ENCODE measurements at regions not wholly inside any gene's neighbourhood (a gene's known extent, or its start where the extent isn't known, plus 50 kb on each side); places are given as distances from the start of the nearest gene placed in this dataset.

DNA sequence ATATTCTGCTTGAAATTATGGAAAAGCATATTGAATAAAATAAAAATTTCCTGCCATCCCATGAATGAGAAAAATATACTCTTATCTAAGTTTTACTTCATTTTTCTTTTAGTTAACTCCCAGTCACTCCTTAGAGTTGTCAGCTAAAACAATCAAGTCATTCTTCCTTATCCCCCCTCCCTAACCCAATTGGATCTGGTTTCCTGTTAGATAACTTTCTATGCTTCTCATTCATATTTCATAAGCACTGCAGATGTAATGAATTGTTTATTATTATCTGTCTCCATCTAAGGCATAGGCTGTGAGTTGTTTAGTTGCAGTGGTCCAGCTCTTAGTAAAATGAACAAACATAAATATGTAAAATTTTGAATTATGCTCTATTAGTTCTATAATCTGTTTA, 244.0 kb upstream of the GCFC2 start:
- TF ChIP-seq ELF1 (IDR thresholded peaks at IDR 0.05) (no peak), RFX5 (IDR thresholded peaks at IDR 0.05; ENCODE audit: low read length) (no peak), USF2 (IDR thresholded peaks at IDR 0.05; ENCODE audit: borderline replicate concordance, low read depth, low read length) (no peak), EP300 (IDR thresholded peaks at IDR 0.05; ENCODE audit: borderline replicate concordance in 1 of 2, low read depth in 1 of 2, low read length in 1 of 2) (no peak), SMC3 (IDR thresholded peaks at IDR 0.05; ENCODE audit: low read depth, low read length) (no peak), GABPA (IDR thresholded peaks at IDR 0.05; ENCODE audit: low read depth) (no peak), ZBTB33 (IDR thresholded peaks at IDR 0.05; ENCODE audit: borderline replicate concordance, low read depth) (no peak)
- TF ChIP-seq, protein P1, sequence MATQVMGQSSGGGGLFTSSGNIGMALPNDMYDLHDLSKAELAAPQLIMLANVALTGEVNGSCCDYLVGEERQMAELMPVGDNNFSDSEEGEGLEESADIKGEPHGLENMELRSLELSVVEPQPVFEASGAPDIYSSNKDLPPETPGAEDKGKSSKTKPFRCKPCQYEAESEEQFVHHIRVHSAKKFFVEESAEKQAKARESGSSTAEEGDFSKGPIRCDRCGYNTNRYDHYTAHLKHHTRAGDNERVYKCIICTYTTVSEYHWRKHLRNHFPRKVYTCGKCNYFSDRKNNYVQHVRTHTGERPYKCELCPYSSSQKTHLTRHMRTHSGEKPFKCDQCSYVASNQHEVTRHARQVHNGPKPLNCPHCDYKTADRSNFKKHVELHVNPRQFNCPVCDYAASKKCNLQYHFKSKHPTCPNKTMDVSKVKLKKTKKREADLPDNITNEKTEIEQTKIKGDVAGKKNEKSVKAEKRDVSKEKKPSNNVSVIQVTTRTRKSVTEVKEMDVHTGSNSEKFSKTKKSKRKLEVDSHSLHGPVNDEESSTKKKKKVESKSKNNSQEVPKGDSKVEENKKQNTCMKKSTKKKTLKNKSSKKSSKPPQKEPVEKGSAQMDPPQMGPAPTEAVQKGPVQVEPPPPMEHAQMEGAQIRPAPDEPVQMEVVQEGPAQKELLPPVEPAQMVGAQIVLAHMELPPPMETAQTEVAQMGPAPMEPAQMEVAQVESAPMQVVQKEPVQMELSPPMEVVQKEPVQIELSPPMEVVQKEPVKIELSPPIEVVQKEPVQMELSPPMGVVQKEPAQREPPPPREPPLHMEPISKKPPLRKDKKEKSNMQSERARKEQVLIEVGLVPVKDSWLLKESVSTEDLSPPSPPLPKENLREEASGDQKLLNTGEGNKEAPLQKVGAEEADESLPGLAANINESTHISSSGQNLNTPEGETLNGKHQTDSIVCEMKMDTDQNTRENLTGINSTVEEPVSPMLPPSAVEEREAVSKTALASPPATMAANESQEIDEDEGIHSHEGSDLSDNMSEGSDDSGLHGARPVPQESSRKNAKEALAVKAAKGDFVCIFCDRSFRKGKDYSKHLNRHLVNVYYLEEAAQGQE (IDR thresholded peaks at IDR 0.05; ENCODE audit: low read depth, low read length) = no peak

GRCh38 chr2:75952173-75952572, 241.5 kb upstream of the GCFC2 start:
- 16% methylated on average over 1 of the region's 1 CpG for WGBS (ENCODE audit: low lambda C conversion rate)
- POLR2A ChIA-PET = no interaction called here

More for the DNA sequence above, 244.0 kb upstream of the GCFC2 start:
- Histone ChIP-seq H3K27me3 (ENCODE audit: insufficient read depth) (no peaks in the 10 kb centered on the region), H3K79me2 (ENCODE audit: insufficient read depth) (no peaks in the 10 kb centered on the region), H3K27ac (ENCODE audit: low read depth in 2 of 2, low read length in 1 of 2) (no peak overlapping the region), H3F3A (replicated peaks; ENCODE audit: insufficient read depth) (no peaks in the 10 kb centered on the region), H3K4me3 (ENCODE audit: low read depth in 2 of 2, low read length in 1 of 2) (no peak overlapping the region), H3K4me2 (no peak overlapping the region), H3K36me3 (replicated peaks in 1 of 2; ENCODE audit: control insufficient read depth in 1 of 2, insufficient read depth in 2 of 2, low read length in 1 of 2) (no peaks in the 10 kb centered on the region), H3K9me3 (no peaks in the 10 kb centered on the region), H3K9ac (no peak overlapping the region), H2AFZ (ENCODE audit: low read depth) (no peak overlapping the region), H3K9me2 (no peaks in the 10 kb centered on the region), H4K20me1 (ENCODE audit: insufficient read depth) (no peaks in the 10 kb centered on the region), H3K4me1 (ENCODE audit: control insufficient read depth in 1 of 2, insufficient read depth in 2 of 2, low read depth in 1 of 2, low read length in 1 of 2) (no peaks in the 10 kb centered on the region)
- POLR2A ChIA-PET = no interaction called here
- no peak for DNase-seq
- CTCF ChIA-PET = no interaction called here

More at GRCh38 chr2:75952173-75952572, 241.5 kb upstream of the GCFC2 start:
- Histone ChIP-seq H2AFZ (ENCODE audit: low read depth) (no peak overlapping the region), H3K9me3 (no peaks in the 10 kb centered on the region), H3K4me2 (no peak overlapping the region), H3K27ac (ENCODE audit: low read depth in 2 of 2, low read length in 1 of 2) (no peak overlapping the region), H4K20me1 (ENCODE audit: insufficient read depth) (no peaks in the 10 kb centered on the region), H3K4me3 (ENCODE audit: low read depth in 2 of 2, low read length in 1 of 2) (no peak overlapping the region), H3K9me2 (no peaks in the 10 kb centered on the region), H3F3A (replicated peaks; ENCODE audit: insufficient read depth) (no peaks in the 10 kb centered on the region), H3K79me2 (ENCODE audit: insufficient read depth) (no peaks in the 10 kb centered on the region), H3K9ac (no peak overlapping the region), H3K27me3 (ENCODE audit: insufficient read depth) (no peaks in the 10 kb centered on the region), H3K4me1 (ENCODE audit: control insufficient read depth in 1 of 2, insufficient read depth in 2 of 2, low read depth in 1 of 2, low read length in 1 of 2) (no peaks in the 10 kb centered on the region), H3K36me3 (replicated peaks in 1 of 2; ENCODE audit: control insufficient read depth in 1 of 2, insufficient read depth in 2 of 2, low read length in 1 of 2) (no peaks in the 10 kb centered on the region)
- CTCF ChIA-PET = no interaction called here
- DNase-seq = no peak
- no peak for TF ChIP-seq TCF12 (IDR thresholded peaks at IDR 0.05)
- TF ChIP-seq, protein P2, sequence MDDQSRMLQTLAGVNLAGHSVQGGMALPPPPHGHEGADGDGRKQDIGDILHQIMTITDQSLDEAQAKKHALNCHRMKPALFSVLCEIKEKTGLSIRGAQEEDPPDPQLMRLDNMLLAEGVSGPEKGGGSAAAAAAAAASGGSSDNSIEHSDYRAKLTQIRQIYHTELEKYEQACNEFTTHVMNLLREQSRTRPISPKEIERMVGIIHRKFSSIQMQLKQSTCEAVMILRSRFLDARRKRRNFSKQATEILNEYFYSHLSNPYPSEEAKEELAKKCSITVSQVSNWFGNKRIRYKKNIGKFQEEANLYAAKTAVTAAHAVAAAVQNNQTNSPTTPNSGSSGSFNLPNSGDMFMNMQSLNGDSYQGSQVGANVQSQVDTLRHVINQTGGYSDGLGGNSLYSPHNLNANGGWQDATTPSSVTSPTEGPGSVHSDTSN (IDR thresholded peaks at IDR 0.05) = no peak
- TF ChIP-seq POLR2AphosphoS5 (IDR thresholded peaks at IDR 0.05; ENCODE audit: low read depth, low read length) = no peak
- TF ChIP-seq FOXJ3 (CRISPR knock-in tag; IDR thresholded peaks at IDR 0.05) = no peak
